Heart left ventricle (tissue), 16 donors: ENCODE measurements at regions not wholly inside any gene's neighbourhood (a gene's known extent, or its start where the extent isn't known, plus 50 kb on each side); places are given as distances from the start of the nearest gene placed in this dataset.
"Not testable (repeated sequence)": the region's sequence is repeated elsewhere in the genome, so short reads cannot be mapped to it uniquely, and the experiment has no call there.

Experiments used
- ATAC-seq, 4 donors: fragments of 200-7000 bp; cut with Tn5 transposase; one replicate each; pipeline ENCODE4 v1.9.1; 2020 to 2022; ENCODE audit warnings: moderate library complexity in 4 of 4, mild to moderate bottlenecking in 3 of 4, moderate number of reproducible peaks in 1 of 4
- DNase-seq, 5 donors: peaks; one replicate each; pipeline ENCODE4 v3.0.0-alpha.2; 2020
- H3K27ac ChIP-seq, 12 donors: fragments of 200-600 bp; sonication (generic) in 4 of 12; one replicate each; pipeline versions ENCODE4 v1.5.0 to v1.8.0; 2016 to 2022; ENCODE audit warnings: mild to moderate bottlenecking in 2 of 12
- H3K27me3 ChIP-seq, 9 donors: fragments of 200-600 bp; sonication (generic) in 2 of 9; one replicate each; pipeline versions ENCODE4 v1.5.1 to v1.8.0; 2016 to 2022; ENCODE audit warnings: mild to moderate bottlenecking in 3 of 9
- H3K36me3 ChIP-seq, 9 donors: fragments of 200-600 bp; sonication (generic) in 2 of 9; one replicate each; pipeline versions ENCODE4 v1.5.0 to v1.8.0; 2018 to 2022; ENCODE audit warnings: mild to moderate bottlenecking in 2 of 9
- H3K4me1 ChIP-seq, 12 donors: fragments of 200-600 bp; sonication (generic) in 4 of 12; one replicate each; pipeline versions ENCODE4 v1.5.0 to v1.8.0; 2016 to 2022; ENCODE audit warnings: mild to moderate bottlenecking in 3 of 12
- H3K4me3 ChIP-seq, 12 donors: fragments of 200-600 bp; sonication (generic) in 4 of 12; one replicate each; pipeline versions ENCODE4 v1.5.0 to v1.8.0; 2017 to 2022; ENCODE audit warnings: mild to moderate bottlenecking in 9 of 12, moderate library complexity in 4 of 12
- H3K9me3 ChIP-seq, 12 donors: fragments of 200-600 bp; sonication (generic) in 4 of 12; one replicate each; pipeline versions ENCODE4 v1.5.0 to v1.8.0; 2016 to 2022; ENCODE audit warnings: mild to moderate bottlenecking in 1 of 12
- WGBS, 4 donors: extraction: QIAGEN DNeasy Blood & Tissue Kit in 2 of 4; methylation state at CpG; one replicate each; pipeline versions ENCODE4 v1.1.5 to v1.1.7; 2013 to 2018; 5-methylcytosine and 5-hydroxymethylcytosine counted together
- intact Hi-C, 10 donors: fragments of 100-400 bp; cut with DNase I; formaldehyde crosslinking; loops; one replicate each; pipeline versions ENCODE4 v1.11.1 to v1.14.2; 2022
- donor health status: ischemic (EF 13 %, LVEDD 7.1; RV severe dilation, severe dysfunction).
- donor health status: healthy with polysubstance abuse.
- donor health status: DM: no; HTN: yes; CAD: no.
- donor health status: DM: no; HTN: no; CAD: no.
- donor health status: ischemic (EF 25% LVEDD 6.9; RV normal size, moderate dysfunction).
- donor health status: ischemic (EF 25% LVEDD 5.7; RV mildly dilated, moderate dysfunction).
- donor health status: healthy.
- donor health status: DM: yes; HTN: yes; CAD: no.
- donor health status: ischemic (EF 35%, LVEDD 5.7; RV mildly dilated, moderate dysfunction).
- donor health status: nonischemic (EF 11% LVEDD 7.7; RV severe dilation, severe dysfunction).
- donor health status: DM: yes; HTN: yes; CAD: no.
- donor health status: PGD.
- donor health status: ischemic (EF 29% LVEDD 5.4; RV normal size, mild dysfunction).
- donor health status: nonischemic (EF 23%, LVEDD 6.1; RV moderate dilation, normal function).

DNA sequence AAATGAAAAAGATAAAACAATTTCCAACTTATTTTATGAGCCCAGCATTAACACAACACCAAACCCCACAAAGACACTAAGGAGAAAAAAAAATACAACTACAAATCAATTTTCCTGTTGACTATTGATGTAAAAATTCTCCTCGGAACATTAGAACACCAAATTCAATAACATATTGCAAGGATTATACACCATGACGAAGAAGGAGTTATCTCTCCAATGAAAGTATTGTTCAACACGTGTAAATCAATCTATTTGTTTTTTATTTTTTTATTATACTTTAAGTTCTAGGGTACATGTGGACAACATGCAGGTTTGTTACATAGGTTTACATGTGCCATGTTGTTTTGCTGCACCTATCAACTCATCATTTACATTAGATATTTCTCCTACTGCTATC is 1632.3 kb downstream of the SPATA31A7 start:
- DNase-seq, H3K27me3 ChIP-seq, H3K4me1 ChIP-seq, ATAC-seq, H3K4me3 ChIP-seq, H3K27ac ChIP-seq, intact Hi-C loops, H3K36me3 ChIP-seq: not testable (repeated sequence)
- peaks cover 0 to 12% (median 3%) of the 10 kb centered on the region in 12 donors for H3K9me3 ChIP-seq
- 42 to 51% (median 46%) methylated on average over 3 of the region's 3 CpGs for WGBS, 4 donors

GRCh38 chr9:62827957-62828907 is 1638.4 kb downstream of the SPATA31A7 start:
- intact Hi-C loops, H3K4me1 ChIP-seq, H3K36me3 ChIP-seq, H3K4me3 ChIP-seq, H3K9me3 ChIP-seq, H3K27ac ChIP-seq: not testable (repeated sequence)
- peaks cover 0 to 24% (median 7%) of the 10 kb centered on the region in 9 donors for H3K27me3 ChIP-seq
- DNase-seq = peak in 1 of 5 donors; percentile 13
- peak in 1 of 4 donors; percentile 56 for ATAC-seq
- 53 to 82% (median 76%) methylated on average over 1 of the region's 2 CpGs for WGBS, 4 donors

DNA sequence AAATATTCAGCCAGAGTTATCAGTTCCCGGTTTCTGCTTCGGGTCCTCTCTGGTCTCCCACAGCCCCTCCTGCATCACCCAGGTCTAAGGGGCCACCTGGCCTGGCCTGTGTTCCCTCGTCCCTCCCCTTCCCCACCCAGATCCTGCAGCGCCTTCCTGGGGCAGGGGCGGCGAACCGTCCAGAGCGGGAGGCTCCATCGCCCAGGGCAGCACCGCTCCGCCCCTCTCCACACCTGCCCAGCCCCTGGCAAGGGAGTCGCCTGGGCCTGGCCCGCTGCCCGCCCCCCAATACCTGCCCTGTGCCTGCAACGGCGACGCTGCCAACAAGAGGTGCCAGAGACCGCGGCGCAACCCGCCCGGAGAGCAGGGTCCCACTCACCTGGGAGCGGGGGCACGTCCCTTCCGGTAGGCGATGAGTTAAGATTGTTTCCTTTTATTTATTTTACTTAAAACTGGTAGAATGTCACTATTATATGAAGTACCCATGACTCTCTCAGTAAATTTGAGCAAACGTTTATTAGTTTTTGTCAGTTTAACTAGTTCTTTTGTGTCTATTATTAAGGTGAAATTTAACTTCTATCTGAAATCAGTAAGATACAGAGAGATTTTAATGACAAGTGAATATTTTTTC is 1641.1 kb downstream of the SPATA31A7 start:
- intact Hi-C loops, H3K27ac ChIP-seq, H3K4me3 ChIP-seq, H3K9me3 ChIP-seq, H3K4me1 ChIP-seq, ATAC-seq, H3K36me3 ChIP-seq: not testable (repeated sequence)
- DNase-seq = peak in 2 of 5 donors; percentile 25 to 66
- H3K27me3 ChIP-seq = peaks cover 0 to 39% (median 10%) of the 10 kb centered on the region in 9 donors
- WGBS, 4 donors = 14 to 23% (median 20%) methylated on average over 24 to 27 of the region's 27 CpGs

- H3K4me3 ChIP-seq, ATAC-seq, H3K36me3 ChIP-seq, H3K27ac ChIP-seq, intact Hi-C loops, H3K9me3 ChIP-seq: not testable (repeated sequence)
- H3K4me1 ChIP-seq = peaks cover 0 to 15% (median 4%) of the 10 kb centered on the region in 12 donors
- DNase-seq = peak in 2 of 5 donors; percentile 35 to 41
- 29 to 41% (median 31%) methylated on average over 17 to 24 of the region's 33 CpGs for WGBS, 4 donors
- H3K27me3 ChIP-seq = peaks cover 0 to 40% (median 9%) of the 10 kb centered on the region in 9 donors
These were observed 1643.7 kb downstream of the SPATA31A7 start for GRCh38 chr9:62833323-62834200.

- ATAC-seq = peak in 1 of 4 donors; percentile 42
- H3K9me3 ChIP-seq, H3K36me3 ChIP-seq, intact Hi-C loops: not testable (repeated sequence)
- Histone ChIP-seq H3K4me1 (peaks cover 0 to 15% (median 4%) of the 10 kb centered on the region in 12 donors), H3K4me3 (peak overlapping the region; percentile 2 to 65 (median 48)), H3K27ac (peak overlapping the region in 8 of 12 donors; percentile 23 to 88 (median 64)), H3K27me3 (peaks cover 0 to 28% (median 9%) of the 10 kb centered on the region in 9 donors)
- peak in 4 of 5 donors; percentile 22 to 76 (median 48) for DNase-seq
- 1 to 5% (median 2%) methylated on average over 28 to 45 of the region's 50 CpGs for WGBS, 4 donors
These were observed 1647.5 kb downstream of the SPATA31A7 start for GRCh38 chr9:62837254-62837911.
